GM04503 (cell line): ENCODE measurements at regions not wholly inside any gene's neighbourhood (a gene's known extent, or its start where the extent isn't known, plus 50 kb on each side); places are given as distances from the start of the nearest gene placed in this dataset.

Experiments used
- DNase-seq: peaks from one replicate; pipeline ENCODE4 v3.0.0-alpha.2; 2012; ENCODE audit warnings: low read depth

DNA sequence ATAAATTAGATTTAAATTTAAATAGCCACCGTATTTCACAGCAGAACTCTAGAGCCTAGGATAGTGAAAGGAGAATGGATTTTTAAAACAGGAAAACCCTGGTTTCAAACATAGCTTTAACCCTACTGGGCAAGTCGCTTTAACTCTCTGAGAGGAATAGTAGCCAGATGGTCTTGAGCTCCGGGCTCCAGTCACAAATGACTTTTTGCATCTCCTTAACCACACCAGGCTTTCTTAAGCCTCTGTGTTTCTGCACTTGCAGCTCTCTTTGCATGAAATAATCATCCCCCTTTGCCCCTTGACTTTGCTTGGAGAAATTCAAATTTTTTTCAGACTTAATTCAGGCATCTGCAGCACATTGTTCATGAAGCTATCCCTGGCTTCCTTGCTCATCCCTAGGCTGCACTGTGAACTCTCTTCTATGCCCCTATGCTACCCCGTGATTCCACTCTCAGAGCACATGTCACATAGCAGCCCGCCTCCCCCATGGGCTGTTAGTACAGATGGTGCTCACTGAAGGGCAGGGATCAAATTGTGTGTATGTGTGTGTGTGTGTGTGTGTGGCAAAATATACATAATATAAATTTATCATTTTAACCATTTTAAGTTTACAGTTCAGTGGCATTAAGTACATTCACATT lies 68.8 kb upstream of the DAB1 start:
- DNase-seq: no peak

DNA sequence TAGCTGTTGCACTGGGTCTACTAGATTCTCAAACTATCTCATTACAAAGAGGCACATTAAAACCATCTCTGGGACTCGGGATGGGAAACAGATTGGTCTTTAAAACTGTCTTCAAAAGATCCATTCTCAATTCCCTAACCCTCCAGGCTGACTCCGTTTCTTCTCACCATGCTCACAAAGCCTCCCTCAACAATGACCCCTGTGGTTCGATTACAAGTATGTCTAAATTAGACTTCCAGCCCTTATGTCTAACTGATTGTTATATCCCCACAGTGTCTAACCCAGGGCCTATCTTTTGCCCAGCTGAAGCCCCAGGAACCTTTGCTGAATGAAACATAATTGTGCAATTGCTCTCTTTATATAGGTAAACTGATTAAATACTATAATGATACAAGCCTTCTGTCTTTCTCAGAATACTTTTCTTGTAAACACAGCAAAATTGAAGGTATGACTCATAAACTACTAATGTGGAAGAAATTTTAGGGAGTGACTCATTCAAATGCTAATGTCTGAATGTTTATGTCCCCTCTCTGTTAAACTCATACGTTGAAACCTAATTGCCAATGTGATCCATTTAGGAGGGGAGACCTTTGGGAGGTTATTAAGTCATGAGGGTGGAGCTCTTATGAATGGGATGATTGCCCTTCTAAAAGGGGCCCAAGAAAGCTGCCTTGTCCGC lies 65.6 kb upstream of the DAB1 start:
- peak; percentile 51 for DNase-seq

DNA sequence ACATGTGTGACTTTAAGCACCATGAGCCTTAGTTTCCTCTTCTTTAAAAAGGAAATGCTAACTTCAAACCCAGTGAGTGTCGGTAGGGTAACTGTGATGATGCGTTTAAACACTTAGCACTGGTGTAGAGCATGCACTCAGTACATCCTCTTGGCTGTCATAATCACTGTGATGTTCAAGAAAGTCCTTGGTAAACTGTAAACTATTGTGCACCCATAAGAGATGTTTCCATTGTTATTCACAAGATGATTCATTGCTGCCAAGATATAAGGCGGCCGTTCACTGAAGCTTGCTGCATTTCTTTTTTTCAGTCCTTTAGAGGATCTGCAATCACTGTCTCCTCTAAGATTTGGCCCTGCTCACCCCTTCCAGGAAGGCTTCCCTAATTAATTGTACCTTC lies 61.8 kb upstream of the DAB1 start:
- peak; percentile 37 for DNase-seq

DNA sequence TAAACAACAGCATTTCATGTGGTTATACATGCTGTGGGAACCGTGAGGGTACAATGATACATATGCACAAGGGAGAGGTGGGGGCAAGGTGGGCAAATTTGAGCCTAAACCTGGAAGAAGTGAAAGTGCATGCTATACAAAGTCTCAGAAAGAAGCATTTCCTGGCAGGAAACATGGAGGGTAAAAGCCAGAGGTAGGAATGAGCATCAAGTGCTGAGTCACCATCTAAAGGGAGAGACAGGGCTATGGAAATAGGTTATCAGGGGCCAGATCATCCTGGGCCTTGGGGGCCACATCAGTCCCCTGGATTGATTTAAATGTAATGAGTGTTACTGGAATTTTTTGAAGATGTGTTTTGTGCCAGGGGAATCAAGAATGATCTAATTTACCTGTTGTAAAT lies 60.1 kb upstream of the DAB1 start:
- no peak for DNase-seq

DNA sequence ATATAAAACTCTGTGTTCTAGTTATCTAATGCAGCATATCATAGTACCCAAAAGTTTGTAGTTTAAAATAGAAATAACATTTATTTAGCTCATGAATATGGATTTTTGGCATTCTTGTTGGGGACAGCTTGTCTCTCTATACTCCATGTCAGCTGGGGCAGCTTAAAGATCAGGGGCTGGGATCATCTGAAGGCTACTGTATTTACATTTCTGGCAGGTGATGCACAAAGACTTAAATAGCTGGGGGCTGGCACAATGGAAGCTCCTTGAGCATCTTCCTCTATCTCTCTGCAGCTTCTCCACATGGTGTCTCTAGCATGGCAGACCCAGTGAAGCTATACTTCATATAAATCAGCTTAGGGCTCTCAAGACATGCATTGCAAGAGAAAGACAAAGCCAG lies 55.6 kb upstream of the DAB1 start:
- DNase-seq: no peak

DNA sequence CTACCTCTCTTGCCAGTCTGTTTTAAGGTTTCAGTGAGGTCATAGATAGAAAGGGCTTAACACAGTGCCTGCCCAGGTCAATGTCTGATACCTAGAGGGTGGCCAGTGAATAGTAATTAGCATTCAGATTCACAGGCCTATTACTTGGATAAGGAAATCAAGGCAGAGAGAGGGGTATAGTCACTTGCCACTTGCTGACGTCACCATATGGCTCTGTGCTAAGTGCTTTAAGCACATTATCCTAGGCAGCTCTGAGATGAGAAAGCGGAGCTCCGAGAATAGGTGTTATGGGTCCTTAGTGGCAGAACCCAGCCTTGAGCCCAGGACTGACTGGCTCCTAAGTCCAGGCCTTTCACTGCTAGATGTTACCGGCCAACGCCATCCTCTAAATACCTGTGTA lies 51.5 kb upstream of the DAB1 start:
- DNase-seq: no peak

DNA sequence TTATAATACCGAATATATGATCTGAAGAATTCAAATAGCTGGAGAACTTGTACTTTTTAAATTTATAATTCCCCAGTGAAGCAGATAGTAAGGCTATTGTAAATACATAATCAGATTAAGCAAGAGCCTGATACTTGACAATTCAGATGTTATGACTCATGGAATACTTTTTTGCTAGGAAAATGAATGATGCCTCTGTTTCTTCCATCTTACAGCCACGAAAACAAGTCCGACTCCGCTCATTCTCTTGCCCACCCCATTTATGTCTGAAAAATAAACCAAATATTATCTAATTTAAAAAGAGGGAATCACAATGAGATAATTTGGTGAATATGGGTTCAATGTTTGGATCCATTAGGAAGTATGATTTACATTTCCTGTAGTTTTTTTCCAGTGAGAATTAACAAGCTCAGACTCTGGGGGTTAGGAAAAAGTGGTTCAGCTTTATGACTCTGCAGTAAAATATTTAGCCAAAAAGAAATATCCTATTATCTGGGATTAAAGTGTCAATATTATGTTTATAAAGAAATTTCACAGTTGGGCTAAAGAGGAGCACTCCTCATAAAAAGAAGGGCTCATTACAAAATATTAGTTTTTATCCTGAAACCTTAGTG lies 50.4 kb upstream of the DAB1 start:
- peak; percentile 21 for DNase-seq
